GM13976 (cell line): ENCODE measurements at regions not wholly inside any gene's neighbourhood (a gene's known extent, or its start where the extent isn't known, plus 50 kb on each side); places are given as distances from the start of the nearest gene placed in this dataset.

Source experiments
- DNase-seq: peaks from one replicate; pipeline ENCODE4 v3.0.0; 2012; ENCODE audit warnings: low spot score
- CTCF ChIP-seq: IDR thresholded peaks from 2 replicates; pipeline ENCODE4 v1.5.1; 2012; ENCODE audit warnings: borderline replicate concordance, mild to moderate bottlenecking; ENCODE audit not compliant: insufficient read depth; ENCODE audit errors: extremely low read depth, missing control alignments, control extremely low read depth
- in situ Hi-C: fragments of 300-500 bp; cut with MboI; formaldehyde crosslinking; loops from one replicate; pipeline ENCODE4 v1.12.0; 2022; ENCODE audit warnings: low sequenced_read_pairs, mixed read lengths, inconsistent platforms; ENCODE audit not compliant: unreplicated experiment

- DNase-seq: no peak
- in situ Hi-C loops: loop anchor here (10.0 kb wide), 1 partner anchor 63 kb away; no protein-coding TSS in a partner anchor
- no peak for TF ChIP-seq CTCF
Measured at GRCh38 chr9:7287986-7288385, 511.6 kb downstream of the DMAC1 start.

- no peak for TF ChIP-seq CTCF
- DNase-seq: no peak
- in situ Hi-C loops: loop anchor here (10.0 kb wide), 1 partner anchor 62 kb away; no protein-coding TSS in a partner anchor
Measured at GRCh38 chr9:7287065-7287464, 512.5 kb downstream of the DMAC1 start.

- no peak for TF ChIP-seq CTCF
- in situ Hi-C loops: loop anchor here (10.0 kb wide), 1 partner anchor 61 kb away; no protein-coding TSS in a partner anchor
- no peak for DNase-seq
Measured at GRCh38 chr9:7286101-7286500, 513.5 kb downstream of the DMAC1 start.

- DNase-seq: no peak
- TF ChIP-seq CTCF: no peak
- in situ Hi-C loops: loop anchor here (10.0 kb wide), 1 partner anchor 60 kb away; no protein-coding TSS in a partner anchor
Measured at GRCh38 chr9:7285199-7285598, 514.4 kb downstream of the DMAC1 start.

- in situ Hi-C loops: loop anchor here (10.0 kb wide), 1 partner anchor 60 kb away; no protein-coding TSS in a partner anchor
- no peak for TF ChIP-seq CTCF
- no peak for DNase-seq
Measured at GRCh38 chr9:7284517-7284916, 515.1 kb downstream of the DMAC1 start.

GRCh38 chr9:7284117-7284516 lies 515.5 kb downstream of the DMAC1 start:
- in situ Hi-C loops: loop anchor here (10.0 kb wide), 1 partner anchor 59 kb away; no protein-coding TSS in a partner anchor
- DNase-seq: no peak
- no peak for TF ChIP-seq CTCF

GRCh38 chr9:7273575-7273974 lies 515.8 kb downstream of the KDM4C start:
- in situ Hi-C loops: no loop called here
- no peak for DNase-seq
- TF ChIP-seq CTCF: no peak
